ENCODE measurements at regions not wholly inside any gene's neighbourhood (a gene's known extent, or its start where the extent isn't known, plus 50 kb on each side); places are given as distances from the start of the nearest gene placed in this dataset.

DNA sequence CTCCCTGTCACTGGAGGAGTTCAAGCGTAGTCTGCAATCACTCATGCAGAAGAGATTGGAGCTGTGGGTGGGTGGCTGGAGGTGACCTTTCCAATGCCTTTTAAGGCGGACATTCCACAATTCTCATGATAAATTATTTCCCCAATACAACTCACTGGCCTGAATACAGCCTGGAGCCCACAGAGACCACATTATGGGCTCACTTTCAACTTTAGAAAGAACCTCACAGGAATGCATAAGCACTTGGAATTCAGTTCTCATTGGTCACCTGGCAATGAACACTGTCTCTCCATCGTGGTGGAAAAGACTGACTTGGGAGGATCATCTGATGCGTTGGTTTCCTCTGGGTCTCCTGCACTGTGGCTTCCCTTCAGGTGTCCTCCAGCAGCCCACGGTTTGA, 151.8 kb upstream of the KCND3 start (continued):
- no peak for TF ChIP-seq ZBTB33 (CRISPR knock-in tag; IDR thresholded peaks at IDR 0.05)

- intact Hi-C loops (cut with micrococcal nuclease): no loop called here
- CTCF ChIA-PET (ENCODE audit: low intra/inter-chr PET ratio): no interaction called here
- Histone ChIP-seq H4K20me1 (replicated peaks; ENCODE audit: control insufficient read depth, insufficient read depth, low read length) (no peaks in the 10 kb centered on the region; the same call in 1 of the 2 replicates), H3K4me1 (replicated peaks in 1 of 2; ENCODE audit: control insufficient read depth in 2 of 2, insufficient read depth in 2 of 2, low read length in 2 of 2) (no peaks in the 10 kb centered on the region), H3K9ac (ENCODE audit: insufficient read depth in 1 of 2, low read depth in 2 of 2, low read length in 2 of 2) (no peak overlapping the region), H3K9me1 (ENCODE audit: control insufficient read depth, insufficient read depth, low read length) (no peaks in the 10 kb centered on the region), H3K27me3 (ENCODE audit: control insufficient read depth in 2 of 2, insufficient read depth in 2 of 2, low read length in 2 of 2) (peaks cover 0 to 4% of the 10 kb centered on the region in 2 experiments; a peak in 1 of 5 replicates), H3K9me3 (replicated peaks; ENCODE audit: control insufficient read depth, insufficient read depth, low read depth, low read length) (no peaks in the 10 kb centered on the region), H3K4me2 (ENCODE audit: insufficient read depth, low read length) (no peak overlapping the region), H3K27ac (ENCODE audit: extremely low read depth, low read depth, low read length) (no peak overlapping the region), H3K79me2 (ENCODE audit: control insufficient read depth, insufficient read depth, low read length) (no peaks in the 10 kb centered on the region), H2AFZ (ENCODE audit: low read depth, low read length) (no peak overlapping the region), H3K36me3 (ENCODE audit: control insufficient read depth, insufficient read depth, low read length) (no peaks in the 10 kb centered on the region), H3K4me3 (no peak overlapping the region)
- POLR2A ChIA-PET: no interaction called here
- WGBS (ENCODE audit: insufficient coverage, low coverage, missing lambda C conversion rate): 0% methylated on average over 4 of the region's 4 CpGs
- no peak for ATAC-seq
- FAIRE-seq: no peak
- BruUV-seq (replicated peaks): no TSS peak
- no peak for DNase-seq (ENCODE audit: extremely low read depth in 1 of 4, low spot score in 3 of 4)
- in situ Hi-C loops (cut with MboI): no loop called here
- no peak for TF ChIP-seq TBP (optimal IDR thresholded peaks at IDR 0.05; ENCODE audit: low read depth, low read length)
- TF ChIP-seq KDM1A (IDR thresholded peaks at IDR 0.05): no peak
- TF ChIP-seq ZNF766 (CRISPR knock-in tag; conservative IDR thresholded peaks at IDR 0.05): no peak
- no peak for TF ChIP-seq CHD4 (IDR thresholded peaks at IDR 0.05; ENCODE audit: insufficient read depth, insufficient replicate concordance, low read depth, low read length, poor library complexity, severe bottlenecking)
- TF ChIP-seq GATAD2B (IDR thresholded peaks at IDR 0.05; ENCODE audit: borderline replicate concordance): no peak
- no peak for TF ChIP-seq AFF4 (CRISPR knock-in tag; IDR thresholded peaks at IDR 0.05)
- TF ChIP-seq, protein P1, sequence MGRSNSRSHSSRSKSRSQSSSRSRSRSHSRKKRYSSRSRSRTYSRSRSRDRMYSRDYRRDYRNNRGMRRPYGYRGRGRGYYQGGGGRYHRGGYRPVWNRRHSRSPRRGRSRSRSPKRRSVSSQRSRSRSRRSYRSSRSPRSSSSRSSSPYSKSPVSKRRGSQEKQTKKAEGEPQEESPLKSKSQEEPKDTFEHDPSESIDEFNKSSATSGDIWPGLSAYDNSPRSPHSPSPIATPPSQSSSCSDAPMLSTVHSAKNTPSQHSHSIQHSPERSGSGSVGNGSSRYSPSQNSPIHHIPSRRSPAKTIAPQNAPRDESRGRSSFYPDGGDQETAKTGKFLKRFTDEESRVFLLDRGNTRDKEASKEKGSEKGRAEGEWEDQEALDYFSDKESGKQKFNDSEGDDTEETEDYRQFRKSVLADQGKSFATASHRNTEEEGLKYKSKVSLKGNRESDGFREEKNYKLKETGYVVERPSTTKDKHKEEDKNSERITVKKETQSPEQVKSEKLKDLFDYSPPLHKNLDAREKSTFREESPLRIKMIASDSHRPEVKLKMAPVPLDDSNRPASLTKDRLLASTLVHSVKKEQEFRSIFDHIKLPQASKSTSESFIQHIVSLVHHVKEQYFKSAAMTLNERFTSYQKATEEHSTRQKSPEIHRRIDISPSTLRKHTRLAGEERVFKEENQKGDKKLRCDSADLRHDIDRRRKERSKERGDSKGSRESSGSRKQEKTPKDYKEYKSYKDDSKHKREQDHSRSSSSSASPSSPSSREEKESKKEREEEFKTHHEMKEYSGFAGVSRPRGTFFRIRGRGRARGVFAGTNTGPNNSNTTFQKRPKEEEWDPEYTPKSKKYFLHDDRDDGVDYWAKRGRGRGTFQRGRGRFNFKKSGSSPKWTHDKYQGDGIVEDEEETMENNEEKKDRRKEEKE (IDR thresholded peaks at IDR 0.05; ENCODE audit: borderline replicate concordance in 1 of 2, control insufficient read depth in 1 of 2, low read depth in 2 of 2, low read length in 1 of 2): no peak
- TF ChIP-seq SMARCB1 (IDR thresholded peaks at IDR 0.05; ENCODE audit: insufficient read length, low read depth): no peak
- no peak for TF ChIP-seq RNF2 (IDR thresholded peaks at IDR 0.05)
Measured at GRCh38 chr1:112141923-112142322, 152.5 kb upstream of the KCND3 start.

Measured in K562 (cell line).